GM10266 (cell line): ENCODE measurements at regions not wholly inside any gene's neighbourhood (a gene's known extent, or its start where the extent isn't known, plus 50 kb on each side); places are given as distances from the start of the nearest gene placed in this dataset.

Experiments used
- DNase-seq: peaks from one replicate; pipeline ENCODE4 v3.0.0; 2012; ENCODE audit errors: extremely low spot score
- TF ChIP-seq, protein P1 (sequence below): IDR thresholded peaks from 2 replicates; pipeline ENCODE4 v1.5.1; 2012; ENCODE audit warnings: mild to moderate bottlenecking, low read depth; ENCODE audit not compliant: control insufficient read depth, insufficient read depth; ENCODE audit errors: missing control alignments

DNA sequence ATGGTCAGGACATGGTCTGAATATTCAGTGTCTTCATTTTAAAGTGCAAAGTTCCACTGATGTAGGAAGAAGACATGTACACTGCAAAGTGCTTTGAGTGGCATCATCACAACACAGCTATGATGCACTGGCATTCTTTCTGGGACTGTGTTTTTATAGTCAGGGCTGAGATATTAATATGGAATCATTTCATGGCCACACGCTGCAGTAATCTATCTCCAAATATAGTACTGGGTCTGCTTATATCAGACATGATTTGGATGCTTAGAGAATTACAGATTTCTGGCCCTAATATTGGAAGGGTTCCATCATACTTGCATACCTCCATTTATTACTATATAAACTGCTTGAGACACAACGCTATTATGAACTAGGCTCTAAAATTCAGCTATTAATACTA lies 1170.9 kb downstream of the NLGN4X start:
- DNase-seq: no peak
- TF ChIP-seq, protein P1, sequence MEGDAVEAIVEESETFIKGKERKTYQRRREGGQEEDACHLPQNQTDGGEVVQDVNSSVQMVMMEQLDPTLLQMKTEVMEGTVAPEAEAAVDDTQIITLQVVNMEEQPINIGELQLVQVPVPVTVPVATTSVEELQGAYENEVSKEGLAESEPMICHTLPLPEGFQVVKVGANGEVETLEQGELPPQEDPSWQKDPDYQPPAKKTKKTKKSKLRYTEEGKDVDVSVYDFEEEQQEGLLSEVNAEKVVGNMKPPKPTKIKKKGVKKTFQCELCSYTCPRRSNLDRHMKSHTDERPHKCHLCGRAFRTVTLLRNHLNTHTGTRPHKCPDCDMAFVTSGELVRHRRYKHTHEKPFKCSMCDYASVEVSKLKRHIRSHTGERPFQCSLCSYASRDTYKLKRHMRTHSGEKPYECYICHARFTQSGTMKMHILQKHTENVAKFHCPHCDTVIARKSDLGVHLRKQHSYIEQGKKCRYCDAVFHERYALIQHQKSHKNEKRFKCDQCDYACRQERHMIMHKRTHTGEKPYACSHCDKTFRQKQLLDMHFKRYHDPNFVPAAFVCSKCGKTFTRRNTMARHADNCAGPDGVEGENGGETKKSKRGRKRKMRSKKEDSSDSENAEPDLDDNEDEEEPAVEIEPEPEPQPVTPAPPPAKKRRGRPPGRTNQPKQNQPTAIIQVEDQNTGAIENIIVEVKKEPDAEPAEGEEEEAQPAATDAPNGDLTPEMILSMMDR: no peak

DNA sequence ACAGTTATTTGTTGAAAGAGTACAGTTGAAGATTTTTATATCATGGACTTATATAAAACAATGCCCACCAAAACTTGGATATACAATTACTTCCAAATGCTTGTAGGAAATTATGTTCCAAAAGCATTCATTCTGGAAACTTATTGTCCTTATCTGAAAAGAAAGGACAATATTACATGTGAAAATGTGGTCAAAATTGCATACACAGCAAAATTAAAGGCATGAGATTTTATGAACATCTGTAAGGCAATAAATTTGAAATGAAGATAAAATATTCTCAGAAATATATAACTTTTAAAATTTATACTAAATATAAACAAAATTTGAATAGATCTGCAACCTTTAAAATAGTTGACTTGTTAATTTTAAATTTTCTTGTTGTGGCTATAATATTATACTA lies 1173.8 kb downstream of the NLGN4X start:
- TF ChIP-seq, protein P1: no peak

DNA sequence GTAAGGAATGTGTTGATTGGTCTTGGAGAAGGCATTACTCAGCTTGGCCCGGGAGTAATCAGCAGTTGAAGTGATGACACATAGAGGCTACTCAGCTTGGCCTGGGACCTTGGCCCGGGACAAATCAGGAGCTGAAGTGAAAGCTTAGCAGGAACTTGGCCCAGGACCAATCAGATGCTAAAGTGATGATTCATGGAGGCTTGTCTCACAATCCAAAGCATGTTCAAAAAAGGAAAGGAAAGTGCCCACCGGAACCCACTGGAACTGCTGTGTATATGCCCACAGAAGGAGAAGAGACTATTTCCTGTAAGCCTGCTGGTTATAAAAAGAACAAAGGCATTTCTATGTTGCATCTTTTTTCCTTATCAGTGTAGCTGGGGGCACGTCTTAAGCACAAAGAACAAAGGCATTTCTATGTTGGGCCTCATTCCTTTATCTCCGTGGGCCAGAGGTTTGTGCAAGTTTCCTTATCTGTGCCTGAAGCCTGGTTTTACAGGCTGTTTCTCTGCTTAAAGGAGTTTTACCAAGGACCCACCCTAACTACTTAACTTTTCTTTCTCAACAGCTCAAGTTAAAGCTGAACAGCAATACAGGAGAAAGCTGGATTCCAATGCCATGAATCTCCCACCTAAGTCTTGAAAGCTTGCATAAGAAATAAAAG lies 1176.7 kb downstream of the NLGN4X start:
- TF ChIP-seq, protein P1: no peak
- no peak for DNase-seq

More for the DNA sequence above, 1173.8 kb downstream of the NLGN4X start:
- DNase-seq: no peak

DNA sequence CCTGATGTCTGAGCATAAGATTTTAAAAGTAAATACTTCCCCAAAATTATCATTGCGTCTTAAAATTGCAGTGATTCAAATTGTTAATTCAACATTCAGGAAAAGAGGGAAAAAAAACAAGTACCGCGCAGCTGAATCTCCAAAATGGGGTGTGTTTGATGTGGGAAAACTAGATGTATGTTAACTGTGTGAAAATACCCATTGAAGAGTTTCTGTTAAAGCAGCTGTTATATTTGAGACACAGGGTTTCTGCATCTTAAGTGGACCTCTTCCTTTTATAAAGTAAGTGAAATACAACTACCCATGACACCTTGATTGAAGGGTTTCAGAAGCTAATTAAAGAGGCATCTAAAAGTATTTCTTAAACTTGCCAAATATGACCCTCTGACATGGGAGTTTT lies 1186.1 kb downstream of the NLGN4X start:
- TF ChIP-seq, protein P1: no peak
- DNase-seq: no peak

DNA sequence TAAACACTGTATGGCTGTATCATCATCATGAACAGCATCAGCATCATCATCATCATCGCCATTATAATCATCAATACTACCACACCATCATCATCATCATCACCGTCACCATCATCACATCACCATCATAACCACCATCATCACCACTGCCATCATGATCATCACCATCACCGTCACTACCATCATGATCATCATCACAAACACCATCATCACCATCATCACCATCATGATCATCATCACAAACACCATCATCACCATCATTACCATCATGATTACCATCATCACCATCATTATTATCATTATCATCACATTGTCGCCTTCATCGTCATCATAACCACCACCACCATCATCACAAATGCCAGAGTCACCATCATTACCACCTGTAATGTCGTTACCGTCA lies 1196.9 kb downstream of the NLGN4X start:
- TF ChIP-seq, protein P1: no peak
- no peak for DNase-seq

DNA sequence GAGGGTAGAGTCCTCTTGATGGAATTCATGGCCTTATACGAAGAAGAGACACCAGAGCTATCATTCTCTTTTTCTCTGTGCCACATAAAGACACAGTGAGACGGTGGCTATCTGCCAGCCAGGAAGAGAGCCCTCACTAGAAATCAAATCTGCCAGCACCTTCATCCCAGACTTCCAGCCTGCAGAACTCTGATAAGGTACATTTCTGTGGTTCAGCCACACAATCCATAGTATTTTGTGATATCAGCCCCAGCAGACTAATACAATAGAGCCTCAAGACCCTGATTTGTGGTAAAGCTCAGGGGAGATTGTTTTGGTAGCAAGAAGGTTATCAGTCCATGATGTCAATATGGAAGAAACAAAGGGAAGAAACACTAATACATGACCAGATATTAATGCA lies 1213.2 kb downstream of the NLGN4X start:
- no peak for DNase-seq
- TF ChIP-seq, protein P1: no peak

DNA sequence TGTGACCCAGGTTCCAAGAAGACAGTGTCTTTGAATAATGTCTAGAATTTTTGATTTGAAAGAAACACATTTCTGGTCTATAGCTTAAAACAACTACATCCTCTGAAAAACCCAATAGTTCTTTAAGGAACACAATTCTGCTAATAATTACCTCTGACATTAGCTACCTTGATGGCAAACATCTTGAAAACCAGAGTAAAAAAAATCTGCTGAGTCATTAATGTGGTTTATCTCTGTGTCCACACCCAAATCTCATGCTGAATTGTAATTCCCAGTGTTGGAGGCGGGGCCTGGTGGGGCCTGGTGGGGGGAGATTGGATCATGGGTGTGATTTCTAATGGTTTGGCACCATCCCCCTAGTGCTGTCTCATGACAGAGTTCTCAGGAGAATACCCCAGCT lies 1233.8 kb downstream of the NLGN4X start:
- no peak for DNase-seq
- TF ChIP-seq, protein P1: no peak
